Loucy (cell line): ENCODE measurements at regions not wholly inside any gene's neighbourhood (a gene's known extent, or its start where the extent isn't known, plus 50 kb on each side); places are given as distances from the start of the nearest gene placed in this dataset.

Experiments
- H2AFZ ChIP-seq: fragments of 200-600 bp; sonication (generic); 2 replicates; pipeline ENCODE4 v1.6.0; 2016; ENCODE audit warnings: antibody characterized with exemption, mild to moderate bottlenecking, low read length, moderate library complexity
- H3F3A ChIP-seq: fragments of 200-600 bp; 2 replicates; pipeline ENCODE4 v1.6.0; 2016; ENCODE audit warnings: antibody characterized with exemption, low read depth, mild to moderate bottlenecking
- H3K27me3 ChIP-seq: fragments of 200-600 bp; sonication (generic); 2 replicates; pipeline ENCODE4 v1.6.1; 2014; ENCODE audit warnings: low read length, mild to moderate bottlenecking; ENCODE audit not compliant: insufficient read depth, poor library complexity, severe bottlenecking
- H3K36me3 ChIP-seq: fragments of 200-600 bp; sonication (generic); 2 replicates; pipeline ENCODE4 v1.6.1; 2016; ENCODE audit warnings: low read length; ENCODE audit not compliant: insufficient read depth
- H3K4me1 ChIP-seq: fragments of 200-600 bp; sonication (generic); 2 replicates; pipeline ENCODE4 v1.5.1; 2014; ENCODE audit warnings: low read length, mild to moderate bottlenecking; ENCODE audit not compliant: insufficient read depth, poor library complexity, severe bottlenecking
- H3K4me2 ChIP-seq: fragments of 200-600 bp; sonication (generic); 2 replicates; pipeline ENCODE4 v1.6.0; 2014; ENCODE audit warnings: antibody characterized with exemption, low read length, low read depth, mild to moderate bottlenecking; ENCODE audit not compliant: poor library complexity, severe bottlenecking
- H3K4me3 ChIP-seq: fragments of 200-600 bp; sonication (generic); 2 replicates; pipeline ENCODE4 v1.5.1; 2014; ENCODE audit warnings: low read length, mild to moderate bottlenecking, mixed read lengths; ENCODE audit not compliant: poor library complexity, severe bottlenecking
- H3K79me2 ChIP-seq: fragments of 200-600 bp; sonication (generic); 2 replicates; pipeline ENCODE4 v1.6.1; 2014; ENCODE audit warnings: low read length; ENCODE audit not compliant: insufficient read depth
- H3K9ac ChIP-seq: fragments of 200-600 bp; sonication (generic); 2 replicates; pipeline ENCODE4 v1.6.0; 2014; ENCODE audit warnings: mild to moderate bottlenecking, low read depth, low read length, moderate library complexity; ENCODE audit not compliant: poor library complexity, severe bottlenecking
- H3K9me2 ChIP-seq: fragments of 200-600 bp; sonication (generic); replicated peaks from 2 replicates; pipeline ENCODE4 v1.6.1; 2016; ENCODE audit warnings: low read depth, low read length, mixed read lengths
- H3K9me3 ChIP-seq: fragments of 200-600 bp; sonication (generic); 2 replicates; pipeline ENCODE4 v1.6.1; 2014; ENCODE audit warnings: mild to moderate bottlenecking, antibody characterized with exemption, low read length, low read depth; ENCODE audit not compliant: insufficient read depth
- H4K20me1 ChIP-seq: fragments of 200-600 bp; sonication (generic); 2 replicates; pipeline ENCODE4 v1.6.0; 2014; ENCODE audit warnings: antibody characterized with exemption, low read length, mild to moderate bottlenecking; ENCODE audit not compliant: insufficient read depth, poor library complexity, severe bottlenecking
- CTCF ChIP-seq: fragments of 200-600 bp; sonication (generic); conservative IDR thresholded peaks from 2 replicates; pipeline ENCODE4 v1.5.1; 2014; ENCODE audit warnings: mild to moderate bottlenecking, antibody characterized with exemption, low read length
- EZH2phosphoT487 ChIP-seq: fragments of 200-600 bp; IDR thresholded peaks from 2 replicates; pipeline ENCODE4 v1.6.1; 2018; ENCODE audit warnings: antibody characterized with exemption, mild to moderate bottlenecking, moderate library complexity, borderline replicate concordance

DNA sequence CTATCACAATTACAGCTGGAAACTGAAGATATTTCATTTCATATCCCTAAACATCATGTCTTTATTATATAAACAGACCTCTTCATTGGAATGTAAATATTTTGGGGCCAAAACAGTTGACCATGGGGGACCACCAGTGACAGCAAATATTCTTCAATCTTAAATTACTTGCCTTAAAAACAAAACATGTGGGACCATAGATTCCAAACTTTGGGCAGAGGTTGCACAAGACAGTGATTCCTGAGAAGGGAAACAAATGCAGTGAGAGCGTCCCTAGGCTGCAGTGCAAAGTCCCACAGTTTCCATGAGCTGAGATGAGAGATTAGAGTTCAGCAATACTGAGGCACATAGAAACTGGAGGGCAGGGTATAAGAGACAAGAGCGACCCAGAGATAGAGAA lies 818.9 kb downstream of the CBLN2 start:
- H3K9ac ChIP-seq: no peak overlapping the region
- H3K4me3 ChIP-seq: no peak overlapping the region
- no peaks in the 10 kb centered on the region for H3K9me2 ChIP-seq
- TF ChIP-seq EZH2phosphoT487 (no peak), CTCF (no peak)
- H4K20me1 ChIP-seq: no peaks in the 10 kb centered on the region
- H3K4me2 ChIP-seq: no peak overlapping the region
- H2AFZ ChIP-seq: no peak overlapping the region
- H3K9me3 ChIP-seq: no peaks in the 10 kb centered on the region
- H3F3A ChIP-seq: no peaks in the 10 kb centered on the region
- no peaks in the 10 kb centered on the region for H3K36me3 ChIP-seq
- H3K27me3 ChIP-seq: no peaks in the 10 kb centered on the region
- no peaks in the 10 kb centered on the region for H3K4me1 ChIP-seq
- H3K79me2 ChIP-seq: no peaks in the 10 kb centered on the region

- Histone ChIP-seq H3K4me1 (no peaks in the 10 kb centered on the region), H3K9ac (no peak overlapping the region), H4K20me1 (no peaks in the 10 kb centered on the region), H3K27me3 (no peaks in the 10 kb centered on the region), H3K9me2 (no peaks in the 10 kb centered on the region), H3K9me3 (no peaks in the 10 kb centered on the region), H3K79me2 (no peaks in the 10 kb centered on the region), H3F3A (no peaks in the 10 kb centered on the region), H3K36me3 (no peaks in the 10 kb centered on the region), H2AFZ (no peak overlapping the region), H3K4me3 (no peak overlapping the region), H3K4me2 (no peak overlapping the region)
- TF ChIP-seq CTCF: no peak
- TF ChIP-seq EZH2phosphoT487: no peak
Observed at GRCh38 chr18:71707985-71708500, 836.1 kb downstream of the CBLN2 start.

DNA sequence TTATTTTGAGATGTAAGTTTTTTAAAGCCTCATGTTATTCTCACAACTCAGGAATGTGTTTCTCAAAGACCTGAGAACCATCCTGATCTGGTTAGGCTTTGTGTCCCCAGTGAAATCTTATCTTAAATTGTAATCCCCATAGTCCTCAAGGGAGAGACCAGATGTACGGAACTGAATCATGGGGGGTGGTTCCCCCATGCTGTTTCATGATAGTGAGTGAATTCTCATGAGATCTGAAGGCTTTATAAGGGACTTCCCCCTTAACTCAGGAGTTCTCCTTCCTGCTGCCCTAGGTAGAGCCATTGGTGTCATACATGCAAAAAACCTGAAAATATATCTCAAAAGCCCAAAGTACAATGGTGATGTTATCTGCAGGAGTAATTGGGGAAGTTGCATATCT lies 836.7 kb downstream of the CBLN2 start:
- no peaks in the 10 kb centered on the region for H3K36me3 ChIP-seq
- no peaks in the 10 kb centered on the region for H3K9me2 ChIP-seq
- H3K9me3 ChIP-seq: no peaks in the 10 kb centered on the region
- H3K4me3 ChIP-seq: no peak overlapping the region
- H3K4me1 ChIP-seq: no peaks in the 10 kb centered on the region
- no peak overlapping the region for H3K9ac ChIP-seq
- H3K27me3 ChIP-seq: no peaks in the 10 kb centered on the region
- no peak overlapping the region for H2AFZ ChIP-seq
- H3F3A ChIP-seq: no peaks in the 10 kb centered on the region
- no peak overlapping the region for H3K4me2 ChIP-seq
- TF ChIP-seq EZH2phosphoT487 (no peak), CTCF (no peak)
- no peaks in the 10 kb centered on the region for H3K79me2 ChIP-seq
- no peaks in the 10 kb centered on the region for H4K20me1 ChIP-seq
